Neural cell (in vitro differentiated cells): ENCODE measurements at regions not wholly inside any gene's neighbourhood (a gene's known extent, or its start where the extent isn't known, plus 50 kb on each side); places are given as distances from the start of the nearest gene placed in this dataset.

Experiments used
- EZH2 ChIP-seq: fragments of 200-600, 300-800 bp; shearing (Covaris generic), sonication (generic); IDR thresholded peaks from 2 replicates; pipeline ENCODE4 v1.6.1; 2014; ENCODE audit warnings: antibody characterized with exemption, low read length, borderline replicate concordance, mild to moderate bottlenecking; ENCODE audit not compliant: insufficient read depth, poor library complexity, severe bottlenecking
- POLR2AphosphoS5 ChIP-seq: IDR thresholded peaks from 2 replicates; pipeline ENCODE4 v1.6.1; 2012

DNA sequence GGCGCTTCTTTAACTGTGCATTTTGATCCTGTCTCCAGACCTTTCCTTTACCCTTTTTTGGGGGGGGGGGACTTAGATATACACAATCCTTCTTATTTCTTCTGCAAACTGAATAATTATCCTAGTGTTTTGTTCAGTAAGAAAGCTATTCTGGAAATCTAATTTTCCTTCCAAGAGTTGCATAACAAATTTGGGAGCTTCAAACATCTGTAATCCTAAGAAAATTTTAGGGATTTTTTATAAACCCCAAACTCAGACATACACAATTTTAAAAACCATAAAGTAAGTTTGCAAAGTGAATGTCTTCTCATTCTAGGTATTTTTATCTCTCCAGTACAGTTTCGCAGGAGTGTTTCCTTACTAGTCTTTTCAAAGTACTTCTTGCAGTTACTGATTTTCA lies 182.7 kb upstream of the E2F7 start:
- TF ChIP-seq POLR2AphosphoS5 (no peak), EZH2 (no peak)
